ENCODE measurements at regions not wholly inside any gene's neighbourhood (a gene's known extent, or its start where the extent isn't known, plus 50 kb on each side); places are given as distances from the start of the nearest gene placed in this dataset.

- Histone ChIP-seq H3K4me3 (no peak overlapping the region), H3K27me3 (replicated peaks; ENCODE audit: insufficient read depth) (no peaks in the 10 kb centered on the region), H3K27ac (no peak overlapping the region), H3K4me1 (ENCODE audit: control insufficient read depth in 1 of 2, low read depth in 2 of 2) (no peaks in the 10 kb centered on the region), H3K9me3 (no peaks in the 10 kb centered on the region), H3K36me3 (no peaks in the 10 kb centered on the region)
- TF ChIP-seq CTCF (IDR thresholded peaks at IDR 0.05), result no peak
- DNase-seq (ENCODE audit: low spot score), result no peak
- no peak for ATAC-seq (ENCODE audit: insufficient number of reproducible peaks, low FRiP score, low read depth)
These were observed 103.5 kb upstream of the CCDC54 start for GRCh38 chr3:107273771-107274170.

GRCh38 chr3:107275511-107275910 is 101.7 kb upstream of the CCDC54 start:
- H3K4me3 ChIP-seq, result no peak overlapping the region
- no peaks in the 10 kb centered on the region for H3K27me3 ChIP-seq (replicated peaks; ENCODE audit: insufficient read depth)
- no peak overlapping the region for H3K27ac ChIP-seq
- no peak for TF ChIP-seq CTCF (IDR thresholded peaks at IDR 0.05)
- DNase-seq (ENCODE audit: low spot score) (no peak), ATAC-seq (ENCODE audit: insufficient number of reproducible peaks, low FRiP score, low read depth) (no peak)
- no peaks in the 10 kb centered on the region for H3K9me3 ChIP-seq
- no peaks in the 10 kb centered on the region for H3K4me1 ChIP-seq (ENCODE audit: control insufficient read depth in 1 of 2, low read depth in 2 of 2)
- H3K36me3 ChIP-seq, result no peaks in the 10 kb centered on the region

DNA sequence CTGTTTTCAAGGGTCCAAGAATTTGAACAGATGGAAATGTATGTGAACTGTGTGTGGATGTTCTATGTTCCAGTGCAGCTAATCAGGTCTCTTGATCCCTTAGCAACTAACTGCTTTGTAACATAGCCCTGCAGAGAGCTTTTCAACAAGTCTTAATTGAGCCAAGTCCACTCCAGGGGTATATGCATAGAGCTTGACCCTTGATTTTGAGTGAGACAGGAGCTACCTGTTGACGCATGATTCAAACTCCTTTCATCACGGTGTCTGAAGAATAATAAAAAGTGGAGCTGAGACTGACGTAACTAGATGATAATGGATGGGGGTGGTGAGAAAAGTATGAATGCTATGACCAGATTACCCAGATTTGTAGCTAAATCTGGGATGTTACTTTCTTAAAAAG is 93.3 kb upstream of the CCDC54 start:
- DNase-seq (ENCODE audit: low spot score) (no peak), ATAC-seq (ENCODE audit: insufficient number of reproducible peaks, low FRiP score, low read depth) (no peak)
- no peaks in the 10 kb centered on the region for H3K27me3 ChIP-seq (replicated peaks; ENCODE audit: insufficient read depth)
- H3K27ac ChIP-seq, result no peak overlapping the region
- no peaks in the 10 kb centered on the region for H3K36me3 ChIP-seq
- TF ChIP-seq CTCF (IDR thresholded peaks at IDR 0.05), result no peak
- no peaks in the 10 kb centered on the region for H3K4me1 ChIP-seq (ENCODE audit: control insufficient read depth in 1 of 2, low read depth in 2 of 2)
- no peak overlapping the region for H3K4me3 ChIP-seq
- no peaks in the 10 kb centered on the region for H3K9me3 ChIP-seq

GRCh38 chr3:107284612-107285011 is 92.6 kb upstream of the CCDC54 start:
- Histone ChIP-seq H3K4me3 (no peak overlapping the region), H3K36me3 (no peaks in the 10 kb centered on the region), H3K4me1 (ENCODE audit: control insufficient read depth in 1 of 2, low read depth in 2 of 2) (no peaks in the 10 kb centered on the region), H3K27me3 (replicated peaks; ENCODE audit: insufficient read depth) (no peaks in the 10 kb centered on the region), H3K27ac (no peak overlapping the region), H3K9me3 (no peaks in the 10 kb centered on the region)
- DNase-seq (ENCODE audit: low spot score), result no peak
- TF ChIP-seq CTCF (IDR thresholded peaks at IDR 0.05), result no peak
- ATAC-seq (ENCODE audit: insufficient number of reproducible peaks, low FRiP score, low read depth), result no peak

- no peak for ATAC-seq (ENCODE audit: insufficient number of reproducible peaks, low FRiP score, low read depth)
- TF ChIP-seq CTCF (IDR thresholded peaks at IDR 0.05), result no peak
- no peak for DNase-seq (ENCODE audit: low spot score)
These were observed 92.0 kb upstream of the CCDC54 start for GRCh38 chr3:107285197-107285596.

More at GRCh38 chr3:107285197-107285596, 92.0 kb upstream of the CCDC54 start:
- no peaks in the 10 kb centered on the region for H3K36me3 ChIP-seq
- H3K27ac ChIP-seq, result no peak overlapping the region
- no peaks in the 10 kb centered on the region for H3K27me3 ChIP-seq (replicated peaks; ENCODE audit: insufficient read depth)
- H3K4me1 ChIP-seq (ENCODE audit: control insufficient read depth in 1 of 2, low read depth in 2 of 2), result no peaks in the 10 kb centered on the region
- no peaks in the 10 kb centered on the region for H3K9me3 ChIP-seq
- no peak overlapping the region for H3K4me3 ChIP-seq
